ENCODE measurements at regions not wholly inside any gene's neighbourhood (a gene's known extent, or its start where the extent isn't known, plus 50 kb on each side); places are given as distances from the start of the nearest gene placed in this dataset.

- TF ChIP-seq, protein P1, sequence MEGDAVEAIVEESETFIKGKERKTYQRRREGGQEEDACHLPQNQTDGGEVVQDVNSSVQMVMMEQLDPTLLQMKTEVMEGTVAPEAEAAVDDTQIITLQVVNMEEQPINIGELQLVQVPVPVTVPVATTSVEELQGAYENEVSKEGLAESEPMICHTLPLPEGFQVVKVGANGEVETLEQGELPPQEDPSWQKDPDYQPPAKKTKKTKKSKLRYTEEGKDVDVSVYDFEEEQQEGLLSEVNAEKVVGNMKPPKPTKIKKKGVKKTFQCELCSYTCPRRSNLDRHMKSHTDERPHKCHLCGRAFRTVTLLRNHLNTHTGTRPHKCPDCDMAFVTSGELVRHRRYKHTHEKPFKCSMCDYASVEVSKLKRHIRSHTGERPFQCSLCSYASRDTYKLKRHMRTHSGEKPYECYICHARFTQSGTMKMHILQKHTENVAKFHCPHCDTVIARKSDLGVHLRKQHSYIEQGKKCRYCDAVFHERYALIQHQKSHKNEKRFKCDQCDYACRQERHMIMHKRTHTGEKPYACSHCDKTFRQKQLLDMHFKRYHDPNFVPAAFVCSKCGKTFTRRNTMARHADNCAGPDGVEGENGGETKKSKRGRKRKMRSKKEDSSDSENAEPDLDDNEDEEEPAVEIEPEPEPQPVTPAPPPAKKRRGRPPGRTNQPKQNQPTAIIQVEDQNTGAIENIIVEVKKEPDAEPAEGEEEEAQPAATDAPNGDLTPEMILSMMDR (IDR thresholded peaks at IDR 0.05) = no peak
- TF ChIP-seq POLR2A (IDR thresholded peaks at IDR 0.05) (no peak), POLR2AphosphoS5 (IDR thresholded peaks at IDR 0.05) (no peak)
These were observed 50.0 kb upstream of the SLC22A23 start for GRCh38 chr6:3506751-3507383.
